ENCODE measurements at regions not wholly inside any gene's neighbourhood (a gene's known extent, or its start where the extent isn't known, plus 50 kb on each side); places are given as distances from the start of the nearest gene placed in this dataset.

DNA sequence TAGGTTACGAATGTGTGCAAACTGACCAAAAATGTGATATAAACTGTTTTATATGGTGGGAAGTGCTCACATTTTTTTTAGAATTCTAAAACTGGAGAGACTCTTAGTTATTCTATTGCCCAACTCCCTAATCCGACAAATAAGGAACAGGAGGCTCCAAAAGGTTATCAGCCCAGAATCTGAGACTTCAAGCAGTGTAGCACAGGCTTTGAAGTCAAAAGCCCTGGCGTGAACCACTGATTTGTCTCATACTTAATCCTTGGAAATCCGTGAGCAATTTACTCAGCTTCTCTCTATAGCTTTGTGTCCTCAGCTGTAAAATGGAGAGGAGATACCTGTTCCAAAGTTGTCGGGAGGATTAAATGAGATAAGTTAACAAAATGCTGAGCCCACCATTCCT is 368.8 kb upstream of the SASH1 start:
- TF ChIP-seq, protein P1, sequence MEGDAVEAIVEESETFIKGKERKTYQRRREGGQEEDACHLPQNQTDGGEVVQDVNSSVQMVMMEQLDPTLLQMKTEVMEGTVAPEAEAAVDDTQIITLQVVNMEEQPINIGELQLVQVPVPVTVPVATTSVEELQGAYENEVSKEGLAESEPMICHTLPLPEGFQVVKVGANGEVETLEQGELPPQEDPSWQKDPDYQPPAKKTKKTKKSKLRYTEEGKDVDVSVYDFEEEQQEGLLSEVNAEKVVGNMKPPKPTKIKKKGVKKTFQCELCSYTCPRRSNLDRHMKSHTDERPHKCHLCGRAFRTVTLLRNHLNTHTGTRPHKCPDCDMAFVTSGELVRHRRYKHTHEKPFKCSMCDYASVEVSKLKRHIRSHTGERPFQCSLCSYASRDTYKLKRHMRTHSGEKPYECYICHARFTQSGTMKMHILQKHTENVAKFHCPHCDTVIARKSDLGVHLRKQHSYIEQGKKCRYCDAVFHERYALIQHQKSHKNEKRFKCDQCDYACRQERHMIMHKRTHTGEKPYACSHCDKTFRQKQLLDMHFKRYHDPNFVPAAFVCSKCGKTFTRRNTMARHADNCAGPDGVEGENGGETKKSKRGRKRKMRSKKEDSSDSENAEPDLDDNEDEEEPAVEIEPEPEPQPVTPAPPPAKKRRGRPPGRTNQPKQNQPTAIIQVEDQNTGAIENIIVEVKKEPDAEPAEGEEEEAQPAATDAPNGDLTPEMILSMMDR (conservative IDR thresholded peaks at IDR 0.05 in 1 of 2, IDR thresholded peaks at IDR 0.05 in 1 of 2; ENCODE audit: extremely low read depth in 1 of 2, insufficient read depth in 1 of 2, low read depth in 1 of 2, low read length in 2 of 2) = no peak
- TF ChIP-seq EZH2 (IDR thresholded peaks at IDR 0.05; ENCODE audit: borderline replicate concordance, low read length) = no peak

Data from mammary epithelial cell (primary cell).